ENCODE measurements at regions not wholly inside any gene's neighbourhood (a gene's known extent, or its start where the extent isn't known, plus 50 kb on each side); places are given as distances from the start of the nearest gene placed in this dataset.

GRCh38 chr2:105158002-105158401 is 83.5 kb upstream of the GPR45 start:
- Histone ChIP-seq H3K14ac (ENCODE audit: insufficient read length) (no peak overlapping the region), H3K27ac (ENCODE audit: low read depth, low read length) (no peak overlapping the region), H2AK5ac (ENCODE audit: low read depth, low read length) (no peak overlapping the region), H4K8ac (ENCODE audit: extremely low read depth, insufficient read depth, low read length) (no peak overlapping the region), H3K4me3 (ENCODE audit: extremely low read depth in 1 of 4, insufficient read depth in 2 of 4, low read depth in 3 of 4, low read length in 4 of 4) (no peak overlapping the region), H2BK20ac (ENCODE audit: low read length) (no peak overlapping the region), H3K4ac (replicated peaks; ENCODE audit: insufficient read length, low read depth, low read length) (no peak overlapping the region), H4K5ac (ENCODE audit: insufficient read length, low read depth, low read length) (no peak overlapping the region), H4K20me1 (replicated peaks in 1 of 2; ENCODE audit: control insufficient read depth in 1 of 2, insufficient read depth in 2 of 2, low read length in 2 of 2) (no peaks in the 10 kb centered on the region), H3K36me3 (ENCODE audit: control insufficient read depth in 2 of 4, insufficient read depth in 4 of 4, low read length in 3 of 4) (no peaks in the 10 kb centered on the region), H3K4me1 (replicated peaks in 1 of 4; ENCODE audit: control insufficient read depth in 3 of 4, insufficient read depth in 4 of 4, low read length in 3 of 4) (no peaks in the 10 kb centered on the region), H3K18ac (ENCODE audit: extremely low read depth, low read length) (no peak overlapping the region), H3K23me2 (ENCODE audit: low read depth, low read length) (no peaks in the 10 kb centered on the region), H3K4me2 (ENCODE audit: insufficient read depth in 1 of 2, low read depth in 2 of 2, low read length in 2 of 2) (no peak overlapping the region), H2AFZ (ENCODE audit: low read length) (no peak overlapping the region), H4K91ac (replicated peaks; ENCODE audit: insufficient read length, low read length) (no peak overlapping the region), H3K9ac (replicated peaks in 1 of 4; ENCODE audit: extremely low read depth in 1 of 4, low read depth in 3 of 4, low read length in 3 of 4) (no peak overlapping the region), H3K56ac (replicated peaks; ENCODE audit: insufficient read length, low read depth, low read length) (no peak overlapping the region), H3K27me3 (replicated peaks in 1 of 4; ENCODE audit: control insufficient read depth in 3 of 4, extremely low read depth in 1 of 4, insufficient read depth in 3 of 4, low read length in 3 of 4) (no peaks in the 10 kb centered on the region), H3K23ac (ENCODE audit: insufficient read length) (no peak overlapping the region), H2BK5ac (ENCODE audit: low read depth, low read length) (no peak overlapping the region), H2BK12ac (ENCODE audit: low read depth, low read length) (no peak overlapping the region), H3K79me2 (ENCODE audit: control insufficient read depth in 1 of 2, insufficient read depth in 2 of 2, low read length in 2 of 2) (no peaks in the 10 kb centered on the region), H3K79me1 (ENCODE audit: low read depth, low read length) (0 out of 2 replicates have a peak, but pooled peaks cover 2% of the 10 kb centered on the region), H3K9me3 (ENCODE audit: insufficient read depth in 2 of 2, low read depth in 1 of 2, low read length in 1 of 2) (peaks cover 0 to 4% of the 10 kb centered on the region in 2 experiments; a peak in 1 of 4 replicates), H2BK15ac (ENCODE audit: low read length) (no peak overlapping the region), H2BK120ac (replicated peaks; ENCODE audit: low read depth, low read length) (no peak overlapping the region)
- TF ChIP-seq SUZ12 (IDR thresholded peaks at IDR 0.05; ENCODE audit: low read length) (no peak), BRCA1 (IDR thresholded peaks at IDR 0.05; ENCODE audit: low read depth, low read length) (no peak), SP2 (IDR thresholded peaks at IDR 0.05; ENCODE audit: low read length) (no peak), NRF1 (IDR thresholded peaks at IDR 0.05; ENCODE audit: low read depth, low read length) (no peak), TBP (IDR thresholded peaks at IDR 0.05; ENCODE audit: low read depth, low read length) (no peak), CHD2 (IDR thresholded peaks at IDR 0.05; ENCODE audit: low read length) (no peak), HDAC2 (IDR thresholded peaks at IDR 0.05; ENCODE audit: borderline replicate concordance in 1 of 2, low read depth in 2 of 2, low read length in 2 of 2) (no peak), KDM1A (IDR thresholded peaks at IDR 0.05; ENCODE audit: borderline replicate concordance, low read length) (no peak), BACH1 (IDR thresholded peaks at IDR 0.05; ENCODE audit: low read length) (no peak), RNF2 (IDR thresholded peaks at IDR 0.05; ENCODE audit: borderline replicate concordance, low read depth, low read length, missing control alignments, poor library complexity, severe bottlenecking) (no peak), CTBP2 (IDR thresholded peaks at IDR 0.05; ENCODE audit: borderline replicate concordance, insufficient read depth, insufficient read length, low read length) (no peak), SAP30 (IDR thresholded peaks at IDR 0.05; ENCODE audit: insufficient read depth, insufficient replicate concordance, low read length) (no peak), E2F6 (IDR thresholded peaks at IDR 0.05) (no peak)
- TF ChIP-seq, protein P1, sequence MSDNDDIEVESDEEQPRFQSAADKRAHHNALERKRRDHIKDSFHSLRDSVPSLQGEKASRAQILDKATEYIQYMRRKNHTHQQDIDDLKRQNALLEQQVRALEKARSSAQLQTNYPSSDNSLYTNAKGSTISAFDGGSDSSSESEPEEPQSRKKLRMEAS (IDR thresholded peaks at IDR 0.05): no peak
- ChIA-PET CTCF (ENCODE audit: partially characterized antibody) (interaction anchor here (0.6 kb wide), 1 partner anchor 33 kb away, joined by 3 read pairs; no protein-coding TSS in a partner anchor), POLR2A (ENCODE audit: partially characterized antibody) (no interaction called here)
- DNase-seq (ENCODE audit: low read depth in 1 of 2, low spot score in 2 of 2) (no peak), FAIRE-seq (no peak)
